ENCODE measurements at regions not wholly inside any gene's neighbourhood (a gene's known extent, or its start where the extent isn't known, plus 50 kb on each side); places are given as distances from the start of the nearest gene placed in this dataset.

DNA sequence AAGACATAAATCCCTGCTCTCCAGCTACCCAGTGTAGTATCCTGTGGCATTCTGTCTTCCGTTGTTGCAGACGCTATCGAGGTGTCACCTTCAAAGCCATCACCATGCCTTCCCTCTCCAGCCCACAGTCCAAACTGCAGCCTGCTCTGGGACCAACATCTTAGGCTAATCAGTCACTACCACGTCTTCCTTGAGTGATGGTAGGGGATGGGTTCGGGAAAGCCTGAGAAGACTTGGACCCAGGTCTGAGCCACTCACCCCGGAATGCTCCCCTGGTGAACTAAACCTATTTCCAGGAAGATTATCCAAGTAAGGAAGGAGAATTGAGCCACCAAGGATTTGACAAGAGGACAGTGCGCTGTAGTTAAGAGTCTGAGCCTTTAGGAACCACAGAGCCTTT is 52.9 kb upstream of the IRX1 start:
- DNase-seq, result no peak

DNA sequence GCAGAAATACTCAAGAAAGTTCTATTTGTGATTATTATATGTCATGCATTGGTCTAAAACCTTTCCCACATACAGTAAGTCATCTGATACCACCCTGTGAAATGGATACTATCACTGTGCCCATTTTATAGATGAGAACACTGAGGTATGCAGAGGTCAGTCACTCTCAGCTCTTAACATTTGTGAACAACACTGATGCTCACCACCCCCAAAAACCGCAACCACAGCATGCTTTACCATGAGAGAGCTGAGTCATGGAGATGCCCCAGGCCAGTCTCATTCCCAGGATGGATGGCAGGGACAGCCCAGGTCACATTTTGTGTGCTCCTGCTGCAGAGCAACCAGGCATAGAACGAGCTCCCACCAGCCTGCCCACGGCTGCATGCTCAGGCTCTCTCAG is 53.5 kb upstream of the IRX1 start:
- DNase-seq, result no peak

DNA sequence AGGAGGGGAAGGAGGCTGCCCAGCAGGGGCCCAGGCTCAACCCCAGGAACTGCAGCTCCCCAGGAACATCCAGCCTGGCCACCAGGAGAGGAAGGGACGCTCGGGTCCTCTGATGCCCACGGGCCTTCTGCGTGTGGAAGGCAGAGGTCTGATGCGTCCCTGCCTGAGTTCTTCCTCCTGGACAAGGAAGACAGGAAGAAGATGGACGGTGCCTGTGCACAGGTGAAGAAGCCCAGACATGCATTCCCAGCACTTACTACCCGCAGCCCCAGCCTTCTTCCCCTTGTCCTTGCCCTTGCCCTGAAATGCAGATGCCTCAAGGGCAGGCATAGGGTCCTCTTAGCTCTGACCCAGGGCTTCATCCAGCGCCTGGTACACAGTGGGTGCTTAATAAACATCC is 56.7 kb upstream of the IRX1 start:
- DNase-seq, result no peak

DNA sequence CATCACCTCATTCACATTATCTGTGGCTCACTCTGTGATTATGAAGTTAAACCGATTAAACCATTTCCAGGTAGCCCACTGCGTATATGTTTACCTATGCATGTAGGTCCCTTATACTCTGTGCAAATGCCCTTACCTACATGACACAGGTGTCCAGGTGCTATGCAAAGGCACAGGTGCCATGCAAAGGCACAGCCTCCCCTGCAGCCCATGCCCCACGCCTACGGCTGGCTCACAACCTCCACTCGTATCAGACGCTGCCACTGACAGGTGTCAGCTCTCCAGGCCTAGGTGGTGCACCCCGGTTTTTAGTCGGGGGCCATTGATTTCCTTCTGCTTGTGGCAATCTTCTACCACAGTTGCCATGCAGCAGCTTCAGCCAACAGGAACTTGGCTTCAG is 57.7 kb upstream of the IRX1 start:
- DNase-seq, result no peak

DNA sequence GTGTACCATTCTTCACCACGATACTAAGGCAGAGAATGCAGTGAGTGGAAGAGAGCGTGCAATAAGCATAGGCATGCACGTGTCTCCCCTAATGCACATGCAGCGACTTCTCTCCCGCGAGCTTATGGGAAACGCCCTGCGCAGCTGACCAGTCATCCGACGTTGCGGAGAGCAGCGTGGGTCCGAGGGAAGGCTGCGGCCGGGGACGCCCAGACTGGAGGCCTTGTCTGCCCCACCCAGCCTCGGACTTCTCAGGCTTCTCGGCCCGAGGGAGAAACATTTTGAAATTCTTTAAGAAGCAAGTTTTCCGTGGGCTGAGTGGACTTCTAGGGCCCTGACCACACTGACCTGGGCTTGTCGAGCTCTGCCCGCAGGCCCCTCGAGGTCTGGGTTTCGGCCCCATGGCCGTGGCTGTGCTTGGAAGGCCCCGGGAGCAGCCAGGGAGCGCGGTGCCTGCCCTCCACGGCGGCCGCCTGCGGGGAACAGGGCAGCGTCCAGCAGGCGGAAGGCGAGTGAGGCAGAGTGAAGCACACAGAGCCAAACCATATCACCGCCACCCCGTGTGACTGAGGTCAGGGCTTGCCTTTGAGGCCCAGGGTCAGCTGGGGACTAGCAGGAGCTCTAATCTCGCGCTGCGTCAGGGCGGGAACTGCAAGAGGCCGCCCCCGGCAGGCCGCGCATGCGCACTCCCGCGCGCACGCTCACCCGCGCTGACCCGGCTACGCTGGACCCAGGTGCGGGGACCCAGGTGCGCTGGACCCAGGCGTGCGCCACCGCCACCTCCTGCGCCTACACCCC is 60.0 kb upstream of the IRX1 start:
- DNase-seq, result no peak

DNA sequence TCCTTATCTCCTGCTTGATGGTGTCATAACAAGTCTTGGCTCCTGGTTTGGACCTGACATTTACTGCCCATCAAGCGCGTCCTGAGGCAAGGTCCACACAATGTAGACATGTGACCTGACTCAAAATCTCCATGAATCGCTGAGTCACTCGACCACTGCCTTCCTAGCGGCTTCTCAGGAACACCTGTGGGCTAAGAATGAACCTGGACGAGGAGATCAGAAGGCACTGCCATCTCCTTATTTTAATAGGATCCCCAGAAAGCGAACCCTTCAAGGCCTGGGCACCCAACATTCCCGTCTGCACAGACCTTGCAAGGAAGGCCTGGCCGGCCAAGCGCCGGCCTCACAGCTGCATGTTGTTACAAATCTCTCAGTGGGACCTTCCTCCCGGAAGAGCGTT is 60.6 kb upstream of the IRX1 start:
- DNase-seq, result no peak

DNA sequence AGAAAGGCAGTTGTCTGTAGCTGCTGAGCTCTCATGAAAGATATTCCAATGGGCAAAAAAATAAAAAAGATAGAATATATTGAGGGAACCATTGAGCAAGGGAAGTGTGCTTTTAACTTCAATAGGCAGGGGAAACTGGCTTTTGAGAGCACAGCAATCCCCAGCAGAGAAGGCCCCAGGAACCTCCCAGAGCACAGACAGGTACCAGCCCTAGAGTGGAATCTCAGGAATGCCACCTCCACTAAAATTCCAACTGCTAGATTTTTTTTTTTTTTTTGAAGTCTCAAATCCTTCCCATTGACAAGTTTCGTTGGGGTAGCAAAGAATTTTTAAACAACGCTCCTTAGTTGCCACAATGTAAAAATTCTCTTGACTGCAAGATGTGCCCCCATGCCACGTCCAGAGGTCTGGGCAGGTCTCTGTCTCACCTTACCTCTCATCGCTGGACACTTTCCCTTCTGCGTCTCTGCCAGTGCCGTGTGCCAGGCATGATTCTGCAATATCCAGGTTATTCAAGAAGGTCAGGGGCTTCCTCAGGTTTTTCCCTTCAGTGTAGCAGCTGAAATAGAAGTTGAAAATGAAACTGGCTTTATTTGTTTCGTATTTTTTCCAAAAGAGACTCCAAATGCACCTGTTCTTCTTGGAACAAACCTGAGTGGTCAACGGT is 64.2 kb upstream of the IRX1 start:
- no peak for DNase-seq

DNA sequence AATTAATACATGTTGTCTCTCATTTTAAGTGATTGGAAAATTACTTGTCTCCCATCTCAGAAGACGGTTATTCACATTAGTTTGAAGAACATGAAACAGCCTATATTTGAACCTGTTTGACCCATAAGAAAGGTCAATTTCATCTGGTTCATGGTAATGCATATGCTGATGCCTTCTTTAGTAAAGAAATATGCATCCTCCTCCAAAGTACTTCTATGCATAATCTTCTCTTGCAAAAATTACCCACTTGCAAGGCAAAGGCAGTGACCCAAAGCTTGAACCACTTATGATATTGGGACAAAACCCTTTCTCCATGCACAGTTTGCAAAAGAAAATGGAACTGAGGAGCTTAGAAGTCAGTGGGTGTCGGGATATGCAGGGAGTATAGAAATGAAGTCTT is 65.4 kb upstream of the IRX1 start:
- DNase-seq, result no peak

DNA sequence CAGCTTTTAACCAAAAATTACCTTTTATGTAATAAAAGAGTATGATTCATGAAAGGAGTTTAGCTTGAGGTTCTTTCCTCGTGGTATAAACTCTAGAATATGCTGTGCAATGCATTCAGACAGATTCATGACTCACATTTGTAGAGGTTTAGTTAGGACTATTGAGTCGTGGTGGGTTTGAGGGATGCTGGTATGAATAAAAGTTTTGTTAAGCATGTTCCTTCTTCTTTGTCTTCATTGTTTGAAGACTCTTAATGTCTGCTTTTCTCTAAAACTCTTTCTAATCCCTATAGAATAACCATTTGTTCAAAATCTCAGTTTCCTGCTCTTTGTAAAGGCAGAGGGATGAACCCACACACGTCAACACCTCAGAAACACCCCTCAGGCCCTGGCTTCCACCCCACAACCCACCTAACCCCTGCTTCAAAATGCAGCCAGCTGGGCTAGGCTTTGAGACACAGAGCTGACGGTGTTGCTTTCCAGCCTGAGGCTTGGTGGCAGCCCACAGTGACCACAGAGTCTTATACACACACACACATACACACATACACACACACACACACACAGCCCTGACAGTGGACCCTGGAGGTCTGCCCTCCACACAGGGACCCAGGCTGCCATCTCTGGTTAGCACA is 69.0 kb upstream of the IRX1 start:
- DNase-seq, result no peak

DNA sequence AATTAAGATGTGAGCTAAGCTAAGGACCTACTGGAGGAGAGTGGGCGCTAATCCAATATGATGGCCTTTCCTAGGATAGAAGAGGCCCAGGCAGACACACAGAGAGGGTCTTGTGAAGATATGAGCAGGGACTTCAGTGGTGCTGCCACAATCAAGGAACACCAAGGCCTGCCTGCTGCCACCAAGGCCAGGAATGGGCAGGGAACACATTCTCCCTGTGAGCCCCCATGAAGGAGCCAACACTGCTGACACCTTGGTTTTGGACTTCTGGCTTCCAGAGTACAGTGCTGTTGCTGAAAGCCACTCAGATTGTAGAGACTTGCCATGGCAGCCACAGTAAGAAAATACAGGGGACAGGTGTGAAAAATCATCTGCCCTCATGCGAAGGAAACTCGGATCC is 73.1 kb upstream of the IRX1 start:
- DNase-seq, result no peak

DNA sequence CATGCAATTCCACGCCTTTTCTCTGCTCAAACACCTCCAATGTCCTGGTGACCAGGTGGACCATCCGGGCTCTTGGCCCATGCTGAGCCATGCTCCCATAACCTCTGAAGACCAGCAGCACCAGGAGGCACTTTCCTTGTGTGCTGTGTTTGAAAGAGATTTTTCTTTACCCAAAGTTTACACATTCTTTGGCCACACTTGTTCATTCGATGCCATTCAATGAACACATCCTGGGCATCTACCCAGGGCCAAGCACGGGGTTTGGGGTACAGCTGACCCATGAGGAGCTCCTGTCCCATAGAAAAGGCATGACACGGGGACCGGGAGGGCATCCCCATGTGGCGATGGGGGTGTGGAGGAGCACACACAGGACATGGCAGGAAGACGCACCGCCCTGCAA is 77.1 kb upstream of the IRX1 start:
- no peak for DNase-seq

DNA sequence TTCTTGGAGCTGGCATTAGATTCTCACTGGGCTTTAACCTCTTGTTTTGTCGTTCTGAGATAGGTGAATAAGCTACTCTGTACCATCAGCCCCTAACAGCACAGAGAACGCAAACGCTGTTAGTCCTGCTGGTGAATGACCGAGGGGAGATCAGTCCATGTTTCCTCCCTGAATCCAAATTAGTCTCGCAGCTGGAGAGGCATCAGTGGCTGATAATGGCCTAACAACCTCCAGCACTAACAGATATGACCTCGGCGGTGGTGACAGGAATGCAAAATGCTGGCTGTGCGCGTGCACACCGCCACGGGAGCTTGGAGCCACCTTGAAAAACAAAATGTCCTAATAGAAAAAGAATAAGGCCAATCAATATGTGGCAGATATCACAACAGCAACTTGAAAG is 77.6 kb upstream of the IRX1 start:
- DNase-seq, result no peak

DNA sequence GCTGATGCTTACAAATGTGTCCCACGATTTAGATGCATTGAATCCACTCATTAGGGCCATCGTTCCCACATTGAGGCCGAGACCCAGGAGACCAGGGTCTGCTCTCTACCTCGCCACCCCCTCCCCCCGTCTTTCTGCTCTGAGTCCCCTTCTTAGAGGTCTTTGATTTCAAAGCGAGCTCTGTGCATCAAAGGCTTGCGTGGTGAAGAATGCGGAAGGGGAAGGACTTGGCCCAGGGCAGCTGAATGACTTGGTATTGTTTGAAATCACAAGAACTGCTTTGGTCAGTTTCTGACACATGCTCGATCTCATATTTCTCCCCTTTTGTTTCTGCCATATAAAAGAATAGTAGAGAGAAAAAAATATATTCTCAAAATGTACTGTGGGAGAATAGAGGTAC is 78.3 kb upstream of the IRX1 start:
- DNase-seq, result no peak

DNA sequence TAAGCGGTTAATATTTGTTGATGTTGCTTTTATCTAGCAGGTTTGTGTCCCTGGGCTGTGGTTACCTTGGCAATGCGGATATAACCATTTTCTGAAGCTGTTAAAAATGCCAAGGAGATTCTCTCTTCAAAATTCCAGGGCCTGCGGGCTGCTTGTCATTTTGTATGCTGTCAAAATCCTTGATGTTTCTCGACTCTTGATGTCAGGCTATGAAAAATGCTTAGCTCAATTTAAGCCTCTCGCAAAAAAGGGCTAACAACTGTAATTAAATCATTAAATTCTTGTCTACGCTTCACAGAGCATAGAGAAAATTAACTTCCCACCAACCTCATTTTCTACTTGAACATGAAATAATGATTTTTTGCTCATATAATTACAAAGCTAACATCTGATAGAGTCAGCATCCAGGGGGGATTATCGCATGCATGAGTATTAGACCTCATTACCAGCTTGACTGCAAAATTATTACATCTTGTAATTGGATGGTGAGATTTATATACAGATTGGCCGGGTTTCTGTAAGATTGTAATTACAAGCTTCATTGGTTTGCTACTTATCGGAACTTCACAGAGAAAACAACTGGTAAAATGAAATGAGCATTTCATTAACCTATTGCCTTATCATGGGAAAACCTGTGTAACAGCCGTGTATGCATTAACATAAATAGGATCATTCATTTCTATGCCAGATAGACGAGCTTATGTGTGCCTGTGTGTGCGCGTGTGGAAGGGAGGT is 83.1 kb upstream of the IRX1 start:
- no peak for DNase-seq

DNA sequence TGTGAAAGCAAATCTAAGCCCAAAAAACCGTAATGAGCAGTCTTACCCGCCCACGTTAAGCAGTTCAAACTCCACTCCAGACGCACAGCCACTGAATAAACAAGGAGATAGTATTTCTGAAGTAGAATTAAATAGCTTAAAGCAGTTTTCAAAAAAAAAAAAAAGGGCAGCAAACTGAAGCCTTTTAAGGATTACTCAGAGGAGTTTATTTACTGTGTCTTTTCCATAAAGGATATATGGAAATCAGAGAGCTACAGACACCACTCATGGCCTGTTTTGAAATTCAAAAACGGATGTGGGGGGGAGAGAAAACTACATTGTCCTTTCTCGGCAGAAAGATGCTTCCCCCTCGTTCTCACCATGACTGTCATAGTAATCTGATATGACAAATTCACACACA is 83.7 kb upstream of the IRX1 start:
- no peak for DNase-seq

DNA sequence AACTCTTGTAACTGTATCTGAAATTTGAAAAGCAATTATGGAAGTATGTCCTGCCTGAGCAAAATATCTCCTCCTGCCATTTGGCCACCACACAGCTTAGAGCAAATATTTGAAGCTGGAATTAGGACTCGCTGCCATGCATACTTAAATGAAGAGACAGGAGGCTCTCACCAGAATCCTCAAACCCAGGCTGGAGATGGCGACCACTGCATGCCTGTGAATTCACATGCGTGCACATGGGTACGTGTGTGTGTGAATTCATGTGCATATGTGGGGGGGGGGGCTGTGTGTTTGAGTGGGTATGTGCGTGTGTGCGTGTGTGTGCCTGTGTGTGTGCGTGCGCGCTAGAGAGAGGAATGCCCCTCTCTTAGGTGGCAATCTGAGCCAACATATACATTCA is 84.1 kb upstream of the IRX1 start:
- DNase-seq, result no peak

DNA sequence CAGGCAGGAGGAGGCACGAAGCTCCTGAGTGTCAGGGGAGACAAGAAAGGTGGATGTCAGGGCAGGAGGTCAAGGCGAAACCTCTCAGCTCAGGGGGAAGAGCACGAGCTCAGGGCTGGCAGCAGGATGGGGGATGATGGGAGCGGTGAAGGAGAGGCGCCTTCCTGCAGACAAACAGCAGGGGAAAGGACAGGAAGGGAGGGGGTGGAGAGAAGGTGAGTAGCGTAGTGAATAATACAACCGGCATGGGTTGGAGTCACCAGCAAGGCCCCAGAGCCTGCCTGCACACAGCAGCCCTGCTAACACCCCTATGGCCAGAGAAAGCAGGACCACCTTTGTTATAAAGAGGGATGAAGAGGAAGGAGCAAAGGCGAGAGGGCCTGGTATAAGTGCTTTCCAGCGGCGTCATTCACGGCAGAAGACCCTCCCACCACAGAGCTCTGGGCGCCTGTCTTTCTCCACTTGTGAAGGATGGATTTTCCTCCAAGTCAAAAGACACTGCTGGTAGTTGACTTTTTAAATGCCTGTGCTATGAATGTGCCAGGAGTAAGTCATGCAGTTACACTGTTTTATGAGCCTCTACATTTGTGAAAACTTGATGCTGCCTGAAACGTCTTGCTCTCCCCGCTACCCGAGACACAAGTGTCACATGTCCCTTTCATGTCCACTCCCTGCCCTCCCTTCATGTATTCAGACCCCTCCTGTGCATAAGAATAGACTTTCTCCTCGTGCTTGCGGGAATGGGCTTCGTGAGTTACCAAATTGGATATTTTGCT is 84.8 kb upstream of the IRX1 start:
- no peak for DNase-seq

DNA sequence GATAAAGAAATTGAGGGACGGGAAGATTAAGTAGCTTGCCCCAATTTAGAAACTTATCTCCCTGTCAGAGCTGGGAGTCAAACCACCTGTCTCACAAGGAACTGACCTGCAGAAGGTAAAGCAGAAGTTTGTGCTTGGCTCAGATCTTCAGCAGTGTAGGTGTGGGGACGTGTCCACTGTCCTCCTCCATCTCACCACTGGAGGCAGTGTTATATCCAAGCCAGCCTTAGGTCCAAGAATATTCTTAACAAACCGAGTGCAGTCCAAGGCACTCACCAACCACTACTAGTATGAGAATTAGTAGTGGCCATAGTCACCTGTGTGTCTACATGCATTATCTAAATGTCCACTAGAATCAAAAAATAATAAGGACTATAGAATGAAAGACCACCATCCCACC is 86.3 kb upstream of the IRX1 start:
- no peak for DNase-seq

DNA sequence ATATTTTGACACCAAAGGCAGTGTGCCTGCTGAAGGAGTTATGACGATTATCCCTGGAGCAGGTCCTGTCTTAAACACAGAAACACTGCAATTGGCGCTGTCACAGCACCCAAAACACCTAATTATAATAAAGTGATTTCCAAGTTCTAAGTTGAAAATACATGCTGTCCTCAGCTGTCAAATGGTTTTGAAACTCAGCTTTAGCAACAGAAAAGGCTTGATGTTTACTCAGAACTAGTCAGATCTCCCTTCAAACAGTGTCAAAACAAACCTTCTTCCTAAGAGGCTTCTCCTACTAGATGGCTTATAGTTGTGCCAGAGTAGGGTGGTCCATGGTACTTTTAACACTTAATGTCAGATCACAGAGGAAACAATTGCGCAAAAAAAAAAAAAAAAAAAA is 87.2 kb upstream of the IRX1 start:
- DNase-seq, result no peak

DNA sequence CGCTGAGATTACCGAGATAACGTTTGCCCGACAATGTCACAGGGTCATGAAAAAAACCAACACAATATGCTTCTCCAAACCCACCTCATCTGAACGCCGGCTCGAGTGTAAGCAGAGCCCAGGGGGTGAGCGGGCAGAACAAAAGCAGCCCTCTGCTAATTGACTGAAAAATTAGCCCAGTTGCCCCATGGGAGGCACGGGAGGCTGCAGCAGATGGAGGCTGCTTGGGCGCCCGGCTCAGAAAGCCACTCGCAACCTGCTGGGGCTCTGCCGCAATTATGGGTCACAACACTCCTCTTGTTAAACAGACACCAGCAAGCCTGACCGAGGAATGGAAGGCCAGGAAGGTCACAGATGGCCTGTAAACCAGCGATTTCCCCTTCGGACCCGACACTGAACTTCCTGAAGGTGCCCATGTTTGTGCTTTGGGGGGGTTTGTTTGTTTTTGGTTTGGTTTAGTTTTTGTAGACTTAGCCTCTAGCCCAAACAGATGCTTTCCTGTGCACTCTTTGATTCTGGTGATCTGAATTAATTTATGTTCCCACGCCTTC is 104.6 kb upstream of the IRX1 start:
- DNase-seq, result no peak

DNA sequence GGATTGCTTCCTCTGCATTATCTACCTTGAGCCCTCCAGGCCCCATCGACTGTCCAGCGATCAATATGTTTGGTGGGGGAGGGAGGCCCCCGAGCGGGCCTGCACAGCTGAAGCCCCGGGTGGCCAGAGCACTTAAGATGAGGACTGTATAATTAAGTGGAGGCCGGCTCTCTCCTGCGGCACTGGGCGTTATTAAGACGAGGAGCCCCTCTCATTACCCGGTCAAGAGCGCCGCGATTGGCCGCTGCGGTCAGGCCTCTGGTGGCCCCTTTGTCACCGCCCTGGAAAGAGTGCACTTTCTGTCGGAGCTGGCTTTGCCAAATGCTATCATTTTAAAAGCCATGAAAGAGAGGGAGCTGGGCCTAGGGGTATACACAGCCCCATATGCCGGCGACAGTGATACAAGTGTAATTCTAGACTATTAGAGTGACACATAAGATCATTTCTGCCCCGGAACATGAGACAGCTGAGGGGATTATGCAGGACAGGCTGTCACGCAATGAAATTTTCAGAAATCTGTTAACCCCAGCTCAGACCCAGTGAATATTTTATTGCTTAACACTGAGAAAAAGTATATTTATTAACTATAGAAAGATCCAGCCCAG is 106.3 kb upstream of the IRX1 start:
- no peak for DNase-seq

DNA sequence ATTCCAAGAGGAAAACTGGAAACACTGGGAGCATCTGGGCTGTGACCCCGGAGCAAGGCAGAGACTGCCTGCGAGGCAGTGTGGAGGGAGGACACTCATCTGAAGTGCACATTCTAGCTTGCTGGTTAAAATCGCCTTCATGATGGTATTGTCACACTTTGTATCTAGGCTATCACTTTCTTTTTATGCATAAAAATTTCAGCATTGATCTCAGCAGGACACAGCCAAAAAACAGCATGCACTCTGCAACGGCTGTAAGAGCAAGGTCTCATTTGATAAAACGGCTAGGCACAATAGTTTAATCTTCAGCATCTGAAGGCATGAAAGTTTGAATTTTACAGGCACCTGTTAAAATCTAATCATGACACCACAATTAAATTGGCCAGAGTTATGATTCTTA is 110.8 kb upstream of the IRX1 start:
- DNase-seq, result no peak
